LNCAP (cell line): ENCODE measurements at regions not wholly inside any gene's neighbourhood (a gene's known extent, or its start where the extent isn't known, plus 50 kb on each side); places are given as distances from the start of the nearest gene placed in this dataset.

Experiments
- CTCF ChIP-seq: fragments of 450-650 bp; IDR thresholded peaks from 2 replicates; pipeline ENCODE4 v1.5.1; 2017; ENCODE audit warnings: mild to moderate bottlenecking

- TF ChIP-seq CTCF = no peak
Measured at GRCh38 chr13:50374517-50374916, 359.3 kb downstream of the KCNRG start.

GRCh38 chr13:50375792-50376191 lies 360.5 kb downstream of the KCNRG start:
- TF ChIP-seq CTCF = no peak

- TF ChIP-seq CTCF = no peak
Measured at GRCh38 chr13:50376895-50377575, 361.8 kb downstream of the KCNRG start.

- no peak for TF ChIP-seq CTCF
Measured at GRCh38 chr13:50377726-50378270, 362.6 kb downstream of the KCNRG start.

GRCh38 chr13:50378509-50379044 lies 363.3 kb downstream of the KCNRG start:
- no peak for TF ChIP-seq CTCF

GRCh38 chr13:50379584-50379983 lies 364.3 kb downstream of the KCNRG start:
- TF ChIP-seq CTCF = no peak

GRCh38 chr13:50380905-50381304 lies 365.7 kb downstream of the KCNRG start:
- TF ChIP-seq CTCF = no peak
